Neuronal stem cell (in vitro differentiated cells): ENCODE measurements at regions not wholly inside any gene's neighbourhood (a gene's known extent, or its start where the extent isn't known, plus 50 kb on each side); places are given as distances from the start of the nearest gene placed in this dataset.

Source experiments
- DNase-seq: peaks from one replicate; pipeline ENCODE4 v3.0.0-alpha.2; 2013; ENCODE audit warnings: low spot score
- H2AFZ ChIP-seq: one replicate; pipeline ENCODE4 v1.6.1; 2013; ENCODE audit warnings: mild to moderate bottlenecking, low read length, inconsistent platforms
- H2AK5ac ChIP-seq: 2 replicates; pipeline ENCODE4 v1.6.1; 2013; ENCODE audit warnings: low read depth, mild to moderate bottlenecking, inconsistent platforms, low read length, moderate library complexity, mixed read lengths
- H2BK120ac ChIP-seq: 2 replicates; pipeline ENCODE4 v1.6.1; 2013; ENCODE audit warnings: low read depth, mild to moderate bottlenecking, inconsistent platforms, low read length, moderate library complexity, mixed read lengths
- H2BK12ac ChIP-seq: one replicate; pipeline ENCODE4 v1.6.1; 2013; ENCODE audit warnings: low read length, inconsistent platforms
- H2BK15ac ChIP-seq: 2 replicates; pipeline ENCODE4 v1.6.1; 2013; ENCODE audit warnings: mild to moderate bottlenecking, low read length, inconsistent platforms, mixed read lengths
- H2BK5ac ChIP-seq: one replicate; pipeline ENCODE4 v1.6.1; 2013; ENCODE audit warnings: inconsistent platforms, mild to moderate bottlenecking, low read length, moderate library complexity
- H3K14ac ChIP-seq: one replicate; pipeline ENCODE4 v1.6.1; 2013; ENCODE audit warnings: low read length, inconsistent platforms
- H3K18ac ChIP-seq: 2 replicates; pipeline ENCODE4 v1.6.1; 2013; ENCODE audit warnings: low read length, inconsistent platforms
- H3K23ac ChIP-seq: 2 replicates; pipeline ENCODE4 v1.6.1; 2013; ENCODE audit warnings: low read depth, mild to moderate bottlenecking, mixed read lengths, low read length, inconsistent platforms; ENCODE audit not compliant: poor library complexity
- H3K27ac ChIP-seq: replicated peaks from 3 replicates; pipeline ENCODE4 v1.5.1; 2013; ENCODE audit warnings: low read length, inconsistent platforms
- H3K27me3 ChIP-seq, 3 experiments: 2 replicates each; pipeline ENCODE4 v1.6.1; 2013; ENCODE audit warnings: low read length in 3 of 3, mild to moderate bottlenecking in 2 of 3, inconsistent platforms in 1 of 3, low read depth in 1 of 3, mixed read lengths in 1 of 3, moderate library complexity in 1 of 3; ENCODE audit not compliant: control insufficient read depth in 3 of 3, insufficient read depth in 3 of 3
- H3K36me3 ChIP-seq, 2 donors: replicated peaks in 1 of 2; 2 replicates each; pipeline ENCODE4 v1.6.1; 2013; ENCODE audit warnings: low read length in 2 of 2; ENCODE audit not compliant: control insufficient read depth in 2 of 2, insufficient read depth in 2 of 2
- H3K4ac ChIP-seq: 2 replicates; pipeline ENCODE4 v1.6.1; 2013; ENCODE audit warnings: inconsistent platforms, mild to moderate bottlenecking, low read length, moderate library complexity
- H3K4me1 ChIP-seq, 2 donors: 1 replicate in 1 of 2; 2 replicates in 1 of 2; pipeline ENCODE4 v1.6.1; 2013; ENCODE audit warnings: low read length in 2 of 2, low read depth in 1 of 2; ENCODE audit not compliant: control insufficient read depth in 2 of 2, insufficient read depth in 1 of 2
- H3K4me2 ChIP-seq: one replicate; pipeline ENCODE4 v1.6.1; 2013; ENCODE audit warnings: mild to moderate bottlenecking, low read length, inconsistent platforms; ENCODE audit not compliant: insufficient read depth, poor library complexity, severe bottlenecking
- H3K4me3 ChIP-seq, 2 donors: 2 replicates each; pipeline ENCODE4 v1.5.1; 2013; ENCODE audit warnings: low read length in 2 of 2, mild to moderate bottlenecking in 2 of 2, inconsistent platforms in 1 of 2, moderate library complexity in 1 of 2
- H3K79me1 ChIP-seq: one replicate; pipeline ENCODE4 v1.6.1; 2013; ENCODE audit warnings: low read depth, mild to moderate bottlenecking, inconsistent platforms, low read length, moderate library complexity
- H3K9ac ChIP-seq: one replicate; pipeline ENCODE4 v1.6.1; 2013; ENCODE audit warnings: mild to moderate bottlenecking, low read depth, low read length, inconsistent platforms; ENCODE audit not compliant: poor library complexity
- H3K9me3 ChIP-seq, 2 donors: replicated peaks in 1 of 2; 2 replicates each; pipeline versions ENCODE3 to v1.6.1; 2013; ENCODE audit warnings: low read length in 2 of 2, mild to moderate bottlenecking in 2 of 2, inconsistent platforms in 1 of 2, low read depth in 1 of 2, mixed read lengths in 1 of 2, moderate library complexity in 1 of 2; ENCODE audit not compliant: control insufficient read depth in 2 of 2, insufficient read depth in 1 of 2
- H4K8ac ChIP-seq: one replicate; pipeline ENCODE4 v1.6.1; 2013; ENCODE audit warnings: low read depth, mild to moderate bottlenecking, inconsistent platforms, low read length, moderate library complexity
- H4K91ac ChIP-seq: one replicate; pipeline ENCODE4 v1.6.1; 2013; ENCODE audit warnings: low read length, low read depth, mild to moderate bottlenecking, inconsistent platforms; ENCODE audit not compliant: poor library complexity
- WGBS, 2 donors: extraction: QIAGEN DNeasy Blood & Tissue Kit; methylation state at CpG; one replicate each; pipeline ENCODE4 v1.1.7; 2013; ENCODE audit warnings: missing lambda C conversion rate in 2 of 2, mixed read lengths in 1 of 2; ENCODE audit not compliant: insufficient read length in 2 of 2, insufficient replicate concordance in 1 of 2; ENCODE audit errors: extremely low coverage in 2 of 2; 5-methylcytosine and 5-hydroxymethylcytosine counted together

- Histone ChIP-seq H3K23ac (no peak overlapping the region), H3K79me1 (no peaks in the 10 kb centered on the region), H2BK12ac (no peak overlapping the region), H3K9ac (no peak overlapping the region), H3K27me3 (no peaks in the 10 kb centered on the region), H3K4me2 (no peak overlapping the region), H2BK120ac (no peak overlapping the region), H3K36me3 (no peaks in the 10 kb centered on the region), H2BK5ac (no peak overlapping the region), H2AK5ac (no peak overlapping the region), H2AFZ (no peak overlapping the region), H3K27ac (no peak overlapping the region), H3K4me1 (peaks cover 0 to 3% of the 10 kb centered on the region in 2 donors), H4K91ac (no peak overlapping the region), H2BK15ac (no peak overlapping the region), H3K9me3 (no peaks in the 10 kb centered on the region), H3K14ac (no peak overlapping the region), H3K4ac (no peak overlapping the region), H3K18ac (no peak overlapping the region), H3K4me3 (no peak overlapping the region), H4K8ac (no peak overlapping the region)
- no peak for DNase-seq
- 100% methylated on average over 1 of the region's 1 CpG; no CpG with 5 or more reads in 1 of the 2 donors for WGBS, 2 donors
Observed at GRCh38 chr4:35080799-35081198, 1163.5 kb downstream of the ARAP2 start.

GRCh38 chr4:35087218-35087617 lies 1157.1 kb downstream of the ARAP2 start:
- no peak overlapping the region for H3K18ac ChIP-seq
- WGBS, 2 donors, result no CpG with 5 or more reads among the region's 3 CpGs
- H2BK5ac ChIP-seq, result no peak overlapping the region

GRCh38 chr4:35100932-35101331 lies 1143.4 kb downstream of the ARAP2 start:
- H3K4ac ChIP-seq, result no peak overlapping the region
- H3K14ac ChIP-seq, result no peak overlapping the region
- H3K23ac ChIP-seq, result no peak overlapping the region
- H2AFZ ChIP-seq, result peak overlapping the region; percentile 22
- no peak for DNase-seq
- no peaks in the 10 kb centered on the region for H3K27me3 ChIP-seq
- no peak overlapping the region for H3K9ac ChIP-seq
- no peak overlapping the region for H4K8ac ChIP-seq
- WGBS, 2 donors, result no CpG with 5 or more reads among the region's 8 CpGs
- no peak overlapping the region for H3K4me2 ChIP-seq
- no peak overlapping the region for H3K27ac ChIP-seq
- H4K91ac ChIP-seq, result no peak overlapping the region
- H2AK5ac ChIP-seq, result no peak overlapping the region
- H2BK15ac ChIP-seq, result no peak overlapping the region
- peaks cover 0 to 3% of the 10 kb centered on the region in 2 donors for H3K4me1 ChIP-seq
- peak overlapping the region; percentile 31 for H2BK12ac ChIP-seq
- H3K79me1 ChIP-seq, result no peaks in the 10 kb centered on the region
- H3K36me3 ChIP-seq, result no peaks in the 10 kb centered on the region
- H3K9me3 ChIP-seq, result peaks cover 0 to 3% of the 10 kb centered on the region in 2 donors
- H2BK5ac ChIP-seq, result no peak overlapping the region
- H2BK120ac ChIP-seq, result peak overlapping the region; percentile 61
- H3K4me3 ChIP-seq, result no peak overlapping the region
- peak overlapping the region; percentile 38 for H3K18ac ChIP-seq

More at GRCh38 chr4:35087218-35087617, 1157.1 kb downstream of the ARAP2 start:
- no peak overlapping the region for H3K4me2 ChIP-seq
- H2AFZ ChIP-seq, result peak overlapping the region; percentile 4
- H3K14ac ChIP-seq, result no peak overlapping the region
- DNase-seq, result no peak
- no peaks in the 10 kb centered on the region for H3K79me1 ChIP-seq
- H3K27ac ChIP-seq, result no peak overlapping the region
- H3K36me3 ChIP-seq, result no peaks in the 10 kb centered on the region
- no peak overlapping the region for H2BK12ac ChIP-seq
- no peak overlapping the region for H3K4me3 ChIP-seq
- no peak overlapping the region for H3K4ac ChIP-seq
- no peak overlapping the region for H4K8ac ChIP-seq
- no peak overlapping the region for H2AK5ac ChIP-seq
- H2BK15ac ChIP-seq, result no peak overlapping the region
- H3K27me3 ChIP-seq, result no peaks in the 10 kb centered on the region
- H3K9ac ChIP-seq, result no peak overlapping the region
- H4K91ac ChIP-seq, result no peak overlapping the region
- no peaks in the 10 kb centered on the region for H3K9me3 ChIP-seq
- no peak overlapping the region for H3K23ac ChIP-seq
- no peaks in the 10 kb centered on the region for H3K4me1 ChIP-seq
- no peak overlapping the region for H2BK120ac ChIP-seq

GRCh38 chr4:35102066-35102465 lies 1142.2 kb downstream of the ARAP2 start:
- Histone ChIP-seq H3K18ac (no peak overlapping the region), H2AFZ (no peak overlapping the region), H3K9me3 (peaks cover 0 to 3% of the 10 kb centered on the region in 2 donors), H3K4me3 (no peak overlapping the region), H3K23ac (no peak overlapping the region), H2AK5ac (no peak overlapping the region), H2BK15ac (no peak overlapping the region), H3K4me1 (peaks cover 0 to 3% of the 10 kb centered on the region in 2 donors), H4K91ac (no peak overlapping the region), H2BK120ac (no peak overlapping the region), H3K9ac (no peak overlapping the region), H3K79me1 (no peaks in the 10 kb centered on the region), H3K36me3 (no peaks in the 10 kb centered on the region), H3K4me2 (no peak overlapping the region), H4K8ac (no peak overlapping the region), H2BK5ac (no peak overlapping the region), H3K4ac (no peak overlapping the region), H3K14ac (no peak overlapping the region), H3K27ac (no peak overlapping the region), H3K27me3 (no peaks in the 10 kb centered on the region), H2BK12ac (no peak overlapping the region)
- DNase-seq, result peak; percentile 46
- no CpG with 5 or more reads among the region's 8 CpGs for WGBS, 2 donors
